GM23248 (cell line): ENCODE measurements at regions not wholly inside any gene's neighbourhood (a gene's known extent, or its start where the extent isn't known, plus 50 kb on each side); places are given as distances from the start of the nearest gene placed in this dataset.
"Not testable (repeated sequence)": the region's sequence is repeated elsewhere in the genome, so short reads cannot be mapped to it uniquely, and the experiment has no call there.

Experiments used
- DNase-seq: peaks from one replicate; pipeline ENCODE4 v3.0.0-alpha.2; 2015
- H2AFZ ChIP-seq: fragments of 200-600 bp; sonication (generic); 2 replicates; pipeline ENCODE4 v1.6.1; 2016; ENCODE audit warnings: antibody characterized with exemption
- H3F3A ChIP-seq: fragments of 200-600 bp; sonication (generic); 2 replicates; pipeline ENCODE4 v1.6.1; 2016; ENCODE audit warnings: mild to moderate bottlenecking, antibody characterized with exemption, mixed run types; ENCODE audit not compliant: insufficient read depth
- H3K27ac ChIP-seq: fragments of 200-600 bp; sonication (generic); 2 replicates; pipeline ENCODE4 v1.5.1; 2016; ENCODE audit warnings: mild to moderate bottlenecking
- H3K27me3 ChIP-seq: fragments of 200-600 bp; sonication (generic); replicated peaks from 2 replicates; pipeline ENCODE4 v1.6.1; 2016; ENCODE audit warnings: mild to moderate bottlenecking; ENCODE audit not compliant: insufficient read depth
- H3K36me3 ChIP-seq: fragments of 200-600 bp; sonication (generic); 2 replicates; pipeline ENCODE4 v1.6.1; 2016; ENCODE audit warnings: low read depth, mild to moderate bottlenecking
- H3K4me1 ChIP-seq: fragments of 200-600 bp; sonication (generic); 2 replicates; pipeline ENCODE4 v1.6.1; 2016; ENCODE audit warnings: mild to moderate bottlenecking; ENCODE audit not compliant: insufficient read depth
- H3K4me2 ChIP-seq: fragments of 200-600 bp; sonication (generic); one replicate; pipeline ENCODE4 v1.6.1; 2016; ENCODE audit warnings: mild to moderate bottlenecking; ENCODE audit not compliant: unreplicated experiment
- H3K4me3 ChIP-seq: fragments of 200-600 bp; sonication (generic); 2 replicates; pipeline ENCODE4 v1.5.1; 2016; ENCODE audit warnings: mild to moderate bottlenecking
- H3K79me2 ChIP-seq: fragments of 200-600 bp; sonication (generic); 2 replicates; pipeline ENCODE4 v1.6.1; 2016; ENCODE audit warnings: mild to moderate bottlenecking; ENCODE audit not compliant: insufficient read depth
- H3K9ac ChIP-seq: fragments of 200-600 bp; sonication (generic); 2 replicates; pipeline ENCODE4 v1.6.1; 2016; ENCODE audit warnings: mild to moderate bottlenecking
- H3K9me2 ChIP-seq: fragments of 200-600 bp; sonication (generic); 2 replicates; pipeline ENCODE4 v1.6.1; 2016; ENCODE audit warnings: mixed run types, mild to moderate bottlenecking, moderate library complexity; ENCODE audit not compliant: insufficient read depth
- H3K9me3 ChIP-seq: fragments of 200-600 bp; sonication (generic); one replicate; pipeline ENCODE4 v1.6.1; 2017; ENCODE audit warnings: low read depth
- H4K20me1 ChIP-seq: fragments of 200-600 bp; sonication (generic); 2 replicates; pipeline ENCODE4 v1.6.0; 2016; ENCODE audit not compliant: insufficient read depth
- EZH2 ChIP-seq: fragments of 200-600 bp; sonication (generic); IDR thresholded peaks from 2 replicates; pipeline ENCODE4 v1.6.1; 2018; ENCODE audit warnings: antibody characterized with exemption, mild to moderate bottlenecking; ENCODE audit not compliant: insufficient read depth, poor library complexity, severe bottlenecking
- EZH2phosphoT487 ChIP-seq: fragments of 200-600 bp; sonication (generic); IDR thresholded peaks from 2 replicates; pipeline ENCODE4 v1.6.1; 2018; ENCODE audit warnings: antibody characterized with exemption, moderate library complexity, mild to moderate bottlenecking, low read depth; ENCODE audit not compliant: insufficient read depth
- WGBS, 2 experiments: methylation state at CpG; one replicate each; pipeline ENCODE4 v1.1.6; 2015 to 2017; ENCODE audit warnings: low lambda C conversion rate in 2 of 2, low coverage in 1 of 2; ENCODE audit errors: missing lambda C conversion rate in 2 of 2; 5-methylcytosine and 5-hydroxymethylcytosine counted together
- in situ Hi-C: fragments of 300-500 bp; cut with MboI; formaldehyde crosslinking; loops from 2 replicates; pipeline ENCODE4 v1.15.0; 2020

- WGBS, 2 experiments = 86 to 90% methylated on average over 4 to 5 of the region's 6 CpGs
- H3K79me2 ChIP-seq, H3K27me3 ChIP-seq, H3K9me2 ChIP-seq, H3K27ac ChIP-seq, H3F3A ChIP-seq, H3K9me3 ChIP-seq, in situ Hi-C loops, H3K4me1 ChIP-seq, H3K9ac ChIP-seq, DNase-seq, H3K4me2 ChIP-seq, H3K4me3 ChIP-seq, H3K36me3 ChIP-seq, H2AFZ ChIP-seq, H4K20me1 ChIP-seq: not testable (repeated sequence)
Observed at GRCh38 chr7:65699715-65700356, 173.0 kb upstream of the VKORC1L1 start.

DNA sequence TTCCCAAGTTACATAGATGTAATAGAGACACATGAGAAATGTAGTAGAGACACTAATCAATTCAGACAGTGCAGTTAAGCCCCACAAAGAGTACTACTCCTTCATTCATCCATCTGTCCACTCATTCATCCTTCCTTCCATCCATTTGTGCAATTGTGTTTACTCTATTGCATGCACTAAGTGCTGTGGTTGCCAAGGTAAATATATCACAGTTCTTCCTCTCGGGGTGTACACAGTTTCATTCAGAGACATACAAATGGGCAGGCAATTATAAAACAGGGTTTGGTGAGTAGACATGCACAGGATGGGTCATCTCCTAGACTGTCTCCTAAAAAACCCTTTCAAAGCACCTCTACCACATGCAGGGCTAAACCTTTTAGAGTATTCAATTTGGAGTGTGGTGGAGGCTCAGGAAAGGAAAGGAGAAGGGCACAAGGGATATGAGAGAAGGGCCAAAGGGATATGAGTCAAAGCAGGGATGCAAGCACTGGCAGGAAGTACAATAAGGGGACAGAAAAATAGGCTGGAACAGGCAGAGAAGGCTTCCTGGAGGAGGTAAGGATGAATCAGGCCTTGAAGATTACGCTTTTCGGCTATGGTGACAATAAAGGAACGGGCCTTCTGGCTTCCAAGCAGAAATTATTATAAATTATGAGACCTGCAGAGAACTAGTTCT lies 153.6 kb upstream of the VKORC1L1 start:
- whole genome bisulfite sequencing, 2 experiments = 95% methylated on average over 4 of the region's 4 CpGs
- H3K27me3 ChIP-seq, H3K4me2 ChIP-seq, DNase-seq, H3K9ac ChIP-seq, in situ Hi-C loops, H3F3A ChIP-seq, H3K79me2 ChIP-seq, H3K9me3 ChIP-seq, H3K9me2 ChIP-seq, H2AFZ ChIP-seq, H3K36me3 ChIP-seq, H4K20me1 ChIP-seq, H3K4me3 ChIP-seq, H3K4me1 ChIP-seq, H3K27ac ChIP-seq: not testable (repeated sequence)

DNA sequence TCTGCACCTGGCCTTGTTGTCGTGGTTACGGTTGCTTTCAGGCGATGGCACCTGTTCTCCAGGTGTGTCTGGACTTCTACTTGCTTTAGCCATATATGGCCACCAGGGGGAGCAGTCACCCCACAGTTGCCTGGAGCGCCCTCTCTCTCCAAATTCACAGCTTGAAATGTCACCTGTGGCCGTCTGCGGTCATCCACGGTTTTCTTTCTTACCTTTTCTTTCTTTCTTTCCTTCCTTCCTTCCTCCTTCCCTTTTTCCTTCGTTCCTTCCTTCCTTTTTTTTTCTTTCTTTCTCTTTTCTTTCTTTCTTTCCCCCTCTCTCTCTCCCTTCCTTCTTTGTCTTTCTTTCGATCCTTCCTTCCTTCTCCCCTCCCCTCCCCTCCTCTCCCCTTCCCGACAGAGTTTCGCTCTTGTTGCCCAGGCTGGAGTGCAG lies 150.5 kb upstream of the VKORC1L1 start:
- H4K20me1 ChIP-seq = no peaks in the 10 kb centered on the region
- in situ Hi-C loops = no loop called here
- no peaks in the 10 kb centered on the region for H3K79me2 ChIP-seq
- no peak overlapping the region for H3K9ac ChIP-seq
- H3K4me3 ChIP-seq = no peak overlapping the region
- DNase-seq = peak; percentile 23
- no peaks in the 10 kb centered on the region for H3K36me3 ChIP-seq
- H3K9me3 ChIP-seq = no peaks in the 10 kb centered on the region
- H3K4me1 ChIP-seq = no peaks in the 10 kb centered on the region
- no peak overlapping the region for H2AFZ ChIP-seq
- no peaks in the 10 kb centered on the region for H3F3A ChIP-seq
- H3K27ac ChIP-seq = no peak overlapping the region
- H3K4me2 ChIP-seq = no peak overlapping the region
- H3K9me2 ChIP-seq = no peaks in the 10 kb centered on the region
- TF ChIP-seq EZH2 = no peak
- TF ChIP-seq EZH2phosphoT487 = no peak
- H3K27me3 ChIP-seq = no peaks in the 10 kb centered on the region
- 34 to 38% methylated on average over 11 of the region's 11 CpGs for WGBS, 2 experiments

- in situ Hi-C loops = loop anchor here (25.0 kb wide), 1 partner anchor 285 kb away; no protein-coding TSS in a partner anchor
- not testable (repeated sequence) for H3K9me3 ChIP-seq, H3K27me3 ChIP-seq, H3K79me2 ChIP-seq, H3K4me1 ChIP-seq, H3K4me2 ChIP-seq, H4K20me1 ChIP-seq, H3K36me3 ChIP-seq, H3F3A ChIP-seq, H3K27ac ChIP-seq, DNase-seq, H2AFZ ChIP-seq, H3K9me2 ChIP-seq, H3K4me3 ChIP-seq, H3K9ac ChIP-seq
- 91 to 97% methylated on average over 4 of the region's 4 CpGs for WGBS, 2 experiments
Observed at GRCh38 chr7:65727182-65727581, 145.7 kb upstream of the VKORC1L1 start.

- no peak for DNase-seq
- in situ Hi-C loops = loop anchor here (25.0 kb wide), 1 partner anchor 281 kb away; no protein-coding TSS in a partner anchor
- Histone ChIP-seq H3K4me2 (no peak overlapping the region), H3K4me1 (no peaks in the 10 kb centered on the region), H3K9ac (no peak overlapping the region), H3F3A (no peaks in the 10 kb centered on the region), H3K9me2 (no peaks in the 10 kb centered on the region), H3K27me3 (no peaks in the 10 kb centered on the region), H3K27ac (no peak overlapping the region), H3K4me3 (no peak overlapping the region), H3K9me3 (no peaks in the 10 kb centered on the region), H3K79me2 (no peaks in the 10 kb centered on the region), H3K36me3 (no peaks in the 10 kb centered on the region), H2AFZ (no peak overlapping the region), H4K20me1 (no peaks in the 10 kb centered on the region)
- WGBS, 2 experiments = 80% methylated on average over 7 of the region's 7 CpGs
- TF ChIP-seq EZH2phosphoT487 (no peak), EZH2 (no peak)
Observed at GRCh38 chr7:65731129-65731528, 141.7 kb upstream of the VKORC1L1 start.
